GM19035 (cell line): ENCODE measurements at regions not wholly inside any gene's neighbourhood (a gene's known extent, or its start where the extent isn't known, plus 50 kb on each side); places are given as distances from the start of the nearest gene placed in this dataset.

Experiments used
- ATAC-seq: cut with Tn5 transposase; IDR thresholded peaks from one replicate; pipeline ENCODE4 v1.9.1; 2021; ENCODE audit not compliant: unreplicated experiment

- no peak for ATAC-seq
These were observed 542.5 kb downstream of the TLE4 start for GRCh38 chr9:80114241-80114640.

GRCh38 chr9:80107931-80108660 lies 536.3 kb downstream of the TLE4 start:
- ATAC-seq: no peak

- no peak for ATAC-seq
These were observed 525.7 kb downstream of the TLE4 start for GRCh38 chr9:80097476-80097875.

DNA sequence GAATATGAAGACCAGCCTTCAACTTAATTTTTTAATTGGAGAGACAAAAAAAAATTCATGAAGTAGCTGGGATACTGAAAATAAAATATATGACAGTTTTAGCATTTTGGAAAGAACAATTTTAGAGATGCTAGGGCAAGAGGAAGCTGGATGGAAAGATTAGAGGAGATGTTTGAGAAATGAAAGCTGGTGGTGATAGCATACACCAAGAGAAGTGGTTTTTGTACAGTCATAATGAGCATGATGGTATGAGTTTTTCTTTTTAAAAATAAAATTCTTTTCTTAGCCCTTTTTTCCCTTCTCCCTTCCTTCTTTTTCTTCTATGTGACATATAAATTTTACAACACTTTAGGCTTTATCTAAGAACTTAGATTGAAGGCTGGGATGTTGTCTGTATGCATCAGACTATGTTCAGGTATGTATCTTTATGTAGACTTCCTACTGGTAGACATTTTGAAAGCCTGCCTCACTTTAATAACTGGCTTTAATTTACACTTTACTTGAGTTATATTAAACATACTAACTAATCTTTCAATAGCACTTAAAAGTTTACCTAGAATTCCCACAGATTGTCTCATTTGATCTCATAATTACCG lies 522.5 kb downstream of the TLE4 start:
- ATAC-seq: no peak

DNA sequence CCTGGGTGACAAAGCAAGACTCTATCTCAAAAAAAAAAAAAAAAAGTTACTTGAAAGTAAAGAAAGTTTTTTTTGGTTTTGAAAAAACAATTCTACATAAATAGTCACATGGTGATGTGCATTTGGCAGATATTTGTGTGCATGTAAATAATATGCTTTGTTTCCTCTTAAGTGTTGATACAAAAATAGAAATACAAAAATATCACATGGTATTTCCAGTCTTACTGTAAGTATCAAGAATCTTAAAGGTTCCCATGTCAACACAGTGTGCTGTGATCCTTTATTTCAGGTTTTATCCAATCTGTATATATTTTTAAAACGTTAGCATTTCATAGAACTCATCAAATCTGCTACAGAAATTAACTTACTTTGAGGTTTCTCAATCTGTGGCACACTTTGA lies 521.9 kb downstream of the TLE4 start:
- no peak for ATAC-seq

DNA sequence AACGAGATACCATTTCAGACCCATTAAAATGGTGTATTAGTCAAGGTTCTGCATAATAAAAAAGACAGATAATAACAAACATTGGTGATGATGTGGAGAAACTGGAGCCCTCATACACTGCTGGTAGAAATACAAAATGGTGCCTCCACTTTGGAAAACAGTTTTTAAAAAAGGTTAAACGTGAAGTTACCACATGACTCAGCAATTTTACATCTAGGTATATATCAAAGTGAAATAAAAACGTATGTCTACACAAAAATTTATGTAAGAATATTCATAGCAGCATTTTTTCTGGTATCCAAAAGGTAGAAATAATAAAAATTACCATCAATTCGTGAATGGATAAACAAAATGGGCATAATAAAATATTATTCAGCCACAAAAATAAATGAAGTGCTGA lies 519.8 kb downstream of the TLE4 start:
- ATAC-seq: no peak

DNA sequence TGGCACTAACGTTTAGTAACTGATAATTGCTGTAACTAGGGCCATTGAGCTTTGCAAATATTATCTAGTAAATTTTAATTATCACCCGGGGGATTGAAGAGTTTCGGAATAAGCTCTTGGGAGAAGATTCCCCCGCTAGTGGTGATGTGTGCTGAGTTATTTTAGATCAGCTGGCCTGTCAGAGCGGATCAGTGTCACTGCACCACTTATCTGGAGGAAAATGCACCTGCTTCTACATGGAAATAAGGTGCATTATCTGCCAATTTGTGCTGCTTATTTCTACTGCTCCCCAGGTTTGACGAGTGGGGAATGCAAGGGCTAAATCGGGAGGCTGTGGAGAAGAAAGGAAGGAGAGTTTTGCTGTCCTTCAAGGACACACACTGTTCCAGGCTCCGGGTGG lies 518.6 kb downstream of the TLE4 start:
- ATAC-seq: no peak

DNA sequence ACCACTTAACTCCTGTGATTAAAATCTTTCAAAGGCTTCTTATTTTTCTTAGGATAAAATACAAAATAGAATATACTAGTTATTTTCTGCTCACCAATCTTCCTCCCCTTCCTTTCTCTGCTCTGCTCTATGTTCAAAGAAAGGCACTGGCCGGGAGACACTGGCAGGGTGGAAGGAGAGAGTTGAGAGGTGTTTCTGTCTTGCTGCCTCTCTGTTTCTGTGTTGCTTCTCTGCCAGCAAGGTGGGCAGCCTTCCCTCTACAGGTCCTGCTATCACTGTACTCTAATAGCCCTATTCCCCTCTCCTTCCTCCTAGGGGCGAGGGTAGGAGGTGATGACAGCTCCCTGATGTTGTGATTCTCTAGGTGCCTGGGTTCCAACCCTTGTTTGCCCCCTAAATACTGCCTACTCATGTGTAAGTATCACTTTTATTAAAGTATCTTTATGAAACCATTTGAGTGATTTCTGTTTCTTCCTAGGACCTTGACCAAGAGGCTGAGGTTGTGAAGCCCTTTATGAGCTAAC lies 515.1 kb downstream of the TLE4 start:
- no peak for ATAC-seq

DNA sequence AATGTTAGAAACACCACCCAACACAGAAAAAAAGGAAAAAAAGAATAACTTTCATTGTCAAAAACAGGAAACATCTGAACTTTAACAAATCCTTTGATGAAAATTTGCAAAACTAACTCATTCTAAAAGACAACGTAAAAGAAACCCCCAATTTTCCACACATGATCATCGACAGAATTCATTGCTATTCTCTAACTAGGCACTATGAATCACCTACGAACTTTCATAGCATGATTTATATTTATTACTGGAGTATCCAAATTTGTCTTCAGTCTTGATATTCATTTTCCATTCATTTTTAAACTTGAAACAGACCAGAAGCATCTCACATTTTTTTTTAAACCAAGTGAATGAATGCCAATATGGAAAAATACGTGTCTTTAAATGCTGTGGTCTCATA lies 514.6 kb downstream of the TLE4 start:
- ATAC-seq: no peak

DNA sequence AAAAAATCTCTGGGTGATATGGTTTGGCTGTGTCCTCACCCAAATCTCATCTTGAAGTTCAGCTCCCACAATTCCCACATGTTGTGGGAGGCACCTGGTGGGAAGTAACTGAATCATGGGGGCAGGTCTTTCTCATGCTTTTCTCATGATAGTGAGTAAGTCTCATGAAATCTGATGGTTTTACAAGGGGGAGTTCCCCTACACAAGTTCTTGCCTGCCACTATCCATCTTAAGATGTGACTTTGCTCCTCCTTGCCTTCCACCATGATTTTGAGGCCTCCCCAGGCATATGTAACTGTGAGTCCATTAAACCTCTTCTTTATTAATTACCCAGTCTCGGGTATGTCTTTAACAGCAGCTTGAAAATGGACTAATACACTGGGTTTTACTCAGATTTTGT lies 513.9 kb downstream of the TLE4 start:
- ATAC-seq: no peak

DNA sequence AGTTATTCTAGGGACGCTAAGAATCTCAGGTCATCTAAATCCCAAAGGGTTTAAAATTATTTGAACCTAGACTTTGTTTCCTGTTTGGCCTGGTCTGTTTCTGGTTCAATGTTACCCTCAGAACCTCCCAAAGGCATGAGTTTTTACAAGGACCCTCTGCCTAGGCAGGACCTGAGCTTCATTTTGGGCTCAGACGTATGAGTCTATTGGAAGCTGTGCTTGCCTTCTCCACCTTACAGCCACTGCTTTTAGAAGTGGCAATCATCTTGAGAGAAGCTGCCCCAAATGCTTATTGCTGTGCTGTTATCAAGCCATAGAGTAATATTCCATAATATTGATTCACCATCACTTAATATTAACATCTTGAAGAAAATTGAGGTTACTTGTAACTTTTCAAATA lies 510.4 kb downstream of the TLE4 start:
- ATAC-seq: no peak

GRCh38 chr9:80078826-80079225 lies 507.1 kb downstream of the TLE4 start:
- ATAC-seq: no peak

- no peak for ATAC-seq
These were observed 505.3 kb downstream of the TLE4 start for GRCh38 chr9:80077059-80077458.

- no peak for ATAC-seq
These were observed 504.4 kb downstream of the TLE4 start for GRCh38 chr9:80076162-80076561.

- no peak for ATAC-seq
These were observed 502.7 kb downstream of the TLE4 start for GRCh38 chr9:80074439-80074838.

GRCh38 chr9:80072451-80072850 lies 500.7 kb downstream of the TLE4 start:
- ATAC-seq: no peak

GRCh38 chr9:80070071-80070742 lies 498.4 kb downstream of the TLE4 start:
- no peak for ATAC-seq

DNA sequence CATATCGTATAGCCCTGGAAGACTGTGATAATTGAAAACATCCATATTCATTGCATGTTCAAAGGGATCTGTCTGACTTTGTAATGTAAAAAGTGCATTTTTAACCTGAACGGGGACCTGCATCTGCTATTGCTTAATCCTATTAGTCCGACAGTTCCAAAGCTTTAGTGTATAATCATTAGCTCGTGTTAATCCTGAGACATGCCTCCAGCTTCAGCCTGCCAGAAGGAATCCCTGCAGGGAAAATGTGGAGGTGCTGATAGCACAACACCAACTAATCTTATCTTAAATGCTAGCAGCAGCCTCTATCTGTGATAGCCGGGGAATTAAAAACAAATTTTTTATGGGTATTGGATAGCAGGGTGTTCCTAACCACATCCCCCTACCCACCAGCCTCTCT lies 495.2 kb downstream of the TLE4 start:
- no peak for ATAC-seq

DNA sequence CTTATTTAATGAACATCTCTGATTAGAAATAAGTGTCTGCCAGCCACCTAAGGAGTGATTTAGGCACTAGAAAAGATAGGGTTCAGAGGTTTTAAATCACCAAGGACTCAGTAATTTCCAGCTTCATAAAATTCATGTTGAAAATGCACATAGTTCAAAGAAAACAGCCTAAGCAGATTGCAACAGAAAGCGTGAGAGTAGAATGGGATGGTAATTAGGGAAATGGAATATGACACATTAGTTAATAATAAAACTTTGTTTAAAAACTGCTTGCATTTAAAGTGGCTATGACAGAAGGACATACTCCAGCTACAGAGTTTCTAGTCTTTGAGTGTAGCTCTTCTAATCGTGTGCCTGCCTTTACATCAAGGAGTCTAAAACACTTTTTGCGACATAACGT lies 490.8 kb downstream of the TLE4 start:
- ATAC-seq: no peak

- no peak for ATAC-seq
These were observed 490.2 kb downstream of the TLE4 start for GRCh38 chr9:80061940-80062339.

DNA sequence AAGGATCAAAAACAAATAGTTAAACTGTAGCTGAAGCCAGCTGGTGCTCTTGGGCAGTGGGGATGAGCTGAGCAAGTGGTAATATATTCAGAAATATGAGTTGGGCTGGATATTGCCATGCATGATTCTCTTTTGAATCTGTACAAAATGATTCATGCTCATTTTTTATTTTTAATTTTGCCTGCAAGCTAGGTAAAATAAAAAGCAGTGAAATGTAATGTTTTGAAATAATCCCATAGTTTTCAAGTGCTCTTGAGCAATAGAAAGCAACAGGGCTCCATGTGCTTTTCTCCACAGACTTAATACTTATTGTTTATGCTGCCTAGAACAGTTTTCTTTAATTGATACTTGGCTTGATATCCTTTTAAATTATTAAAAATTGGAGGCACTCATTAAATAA lies 489.3 kb downstream of the TLE4 start:
- ATAC-seq: no peak

GRCh38 chr9:80059979-80060378 lies 488.2 kb downstream of the TLE4 start:
- ATAC-seq: no peak
